ENCODE measurements at regions not wholly inside any gene's neighbourhood (a gene's known extent, or its start where the extent isn't known, plus 50 kb on each side); places are given as distances from the start of the nearest gene placed in this dataset.

GRCh38 chr2:120423167-120423943, 77.4 kb downstream of the INHBB start:
- CTCF ChIA-PET = no interaction called here

GRCh38 chr2:120424274-120424796, 78.4 kb downstream of the INHBB start:
- no peak overlapping the region for H3K4me3 ChIP-seq (ENCODE audit: low read depth, low read length)
- TF ChIP-seq ZNF560 (tag by site-specific recombination; IDR thresholded peaks at IDR 0.05; ENCODE audit: borderline replicate concordance) = no peak
- TF ChIP-seq ZNF114 (tag by site-specific recombination; IDR thresholded peaks at IDR 0.05) = no peak
- TF ChIP-seq TSHZ1 (tag by site-specific recombination; IDR thresholded peaks at IDR 0.05; ENCODE audit: borderline replicate concordance) = no peak
- TF ChIP-seq ZNF221 (tag by site-specific recombination; IDR thresholded peaks at IDR 0.05; ENCODE audit: borderline replicate concordance) = no peak
- TF ChIP-seq ZFP69B (tag by site-specific recombination; IDR thresholded peaks at IDR 0.05) = no peak
- TF ChIP-seq SCRT2 (tag by site-specific recombination; IDR thresholded peaks at IDR 0.05) = no peak
- TF ChIP-seq ZNF391 (tag by site-specific recombination; IDR thresholded peaks at IDR 0.05; ENCODE audit: borderline replicate concordance, low read depth) = no peak
- no peak for TF ChIP-seq ZNF341 (tag by site-specific recombination; IDR thresholded peaks at IDR 0.05; ENCODE audit: low read depth)
- TF ChIP-seq ZNF610 (tag by site-specific recombination; IDR thresholded peaks at IDR 0.05; ENCODE audit: borderline replicate concordance) = no peak
- TF ChIP-seq ZNF416 (tag by site-specific recombination; IDR thresholded peaks at IDR 0.05) = no peak
- TF ChIP-seq ZBTB20 (tag by site-specific recombination; IDR thresholded peaks at IDR 0.05) = no peak
- TF ChIP-seq, protein P1, sequence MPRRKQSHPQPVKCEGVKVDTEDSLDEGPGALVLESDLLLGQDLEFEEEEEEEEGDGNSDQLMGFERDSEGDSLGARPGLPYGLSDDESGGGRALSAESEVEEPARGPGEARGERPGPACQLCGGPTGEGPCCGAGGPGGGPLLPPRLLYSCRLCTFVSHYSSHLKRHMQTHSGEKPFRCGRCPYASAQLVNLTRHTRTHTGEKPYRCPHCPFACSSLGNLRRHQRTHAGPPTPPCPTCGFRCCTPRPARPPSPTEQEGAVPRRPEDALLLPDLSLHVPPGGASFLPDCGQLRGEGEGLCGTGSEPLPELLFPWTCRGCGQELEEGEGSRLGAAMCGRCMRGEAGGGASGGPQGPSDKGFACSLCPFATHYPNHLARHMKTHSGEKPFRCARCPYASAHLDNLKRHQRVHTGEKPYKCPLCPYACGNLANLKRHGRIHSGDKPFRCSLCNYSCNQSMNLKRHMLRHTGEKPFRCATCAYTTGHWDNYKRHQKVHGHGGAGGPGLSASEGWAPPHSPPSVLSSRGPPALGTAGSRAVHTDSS (tag by site-specific recombination; IDR thresholded peaks at IDR 0.05) = no peak
- TF ChIP-seq, protein P2, sequence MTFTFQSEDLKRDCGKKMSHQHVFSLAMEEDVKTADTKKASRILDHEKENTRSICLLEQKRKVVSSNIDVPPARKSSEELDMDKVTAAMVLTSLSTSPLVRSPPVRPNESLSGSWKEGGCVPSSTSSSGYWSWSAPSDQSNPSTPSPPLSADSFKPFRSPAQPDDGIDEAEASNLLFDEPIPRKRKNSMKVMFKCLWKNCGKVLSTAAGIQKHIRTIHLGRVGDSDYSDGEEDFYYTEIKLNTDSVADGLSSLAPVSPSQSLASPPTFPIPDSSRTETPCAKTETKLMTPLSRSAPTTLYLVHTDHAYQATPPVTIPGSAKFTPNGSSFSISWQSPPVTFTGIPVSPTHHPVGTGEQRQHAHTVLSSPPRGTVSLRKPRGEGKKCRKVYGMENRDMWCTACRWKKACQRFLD (tag by site-specific recombination; IDR thresholded peaks at IDR 0.05) = no peak
- ChIA-PET CTCF (no interaction called here), POLR2A (no interaction called here)
- H3K4me1 ChIP-seq (ENCODE audit: control insufficient read depth, insufficient read depth, low read length) = no peaks in the 10 kb centered on the region
- H3K9me3 ChIP-seq (ENCODE audit: control insufficient read depth, insufficient read depth, low read depth, low read length) = no peaks in the 10 kb centered on the region
- H3K27ac ChIP-seq (ENCODE audit: extremely low read depth, low read depth, low read length) = no peak overlapping the region
- no peaks in the 10 kb centered on the region for H3K36me3 ChIP-seq (ENCODE audit: control insufficient read depth in 2 of 2, insufficient read depth in 1 of 2, low read length in 2 of 2)

More at GRCh38 chr2:120423167-120423943, 77.4 kb downstream of the INHBB start:
- H3K36me3 ChIP-seq (ENCODE audit: control insufficient read depth in 2 of 2, insufficient read depth in 1 of 2, low read length in 2 of 2) = no peaks in the 10 kb centered on the region
- H3K4me3 ChIP-seq (ENCODE audit: low read depth, low read length) = no peak overlapping the region
- no peaks in the 10 kb centered on the region for H3K4me1 ChIP-seq (ENCODE audit: control insufficient read depth, insufficient read depth, low read length)
- POLR2A ChIA-PET = interaction anchor here (0.5 kb wide), 1 partner anchor 663 kb away, joined by 4 read pairs; no protein-coding TSS in a partner anchor
- H3K9me3 ChIP-seq (ENCODE audit: control insufficient read depth, insufficient read depth, low read depth, low read length) = no peaks in the 10 kb centered on the region
- no peak for TF ChIP-seq ZNF350 (tag by site-specific recombination; IDR thresholded peaks at IDR 0.05)
- no peak for TF ChIP-seq ZNF76 (tag by site-specific recombination; IDR thresholded peaks at IDR 0.05; ENCODE audit: borderline replicate concordance, low read depth)
- TF ChIP-seq, protein P3, sequence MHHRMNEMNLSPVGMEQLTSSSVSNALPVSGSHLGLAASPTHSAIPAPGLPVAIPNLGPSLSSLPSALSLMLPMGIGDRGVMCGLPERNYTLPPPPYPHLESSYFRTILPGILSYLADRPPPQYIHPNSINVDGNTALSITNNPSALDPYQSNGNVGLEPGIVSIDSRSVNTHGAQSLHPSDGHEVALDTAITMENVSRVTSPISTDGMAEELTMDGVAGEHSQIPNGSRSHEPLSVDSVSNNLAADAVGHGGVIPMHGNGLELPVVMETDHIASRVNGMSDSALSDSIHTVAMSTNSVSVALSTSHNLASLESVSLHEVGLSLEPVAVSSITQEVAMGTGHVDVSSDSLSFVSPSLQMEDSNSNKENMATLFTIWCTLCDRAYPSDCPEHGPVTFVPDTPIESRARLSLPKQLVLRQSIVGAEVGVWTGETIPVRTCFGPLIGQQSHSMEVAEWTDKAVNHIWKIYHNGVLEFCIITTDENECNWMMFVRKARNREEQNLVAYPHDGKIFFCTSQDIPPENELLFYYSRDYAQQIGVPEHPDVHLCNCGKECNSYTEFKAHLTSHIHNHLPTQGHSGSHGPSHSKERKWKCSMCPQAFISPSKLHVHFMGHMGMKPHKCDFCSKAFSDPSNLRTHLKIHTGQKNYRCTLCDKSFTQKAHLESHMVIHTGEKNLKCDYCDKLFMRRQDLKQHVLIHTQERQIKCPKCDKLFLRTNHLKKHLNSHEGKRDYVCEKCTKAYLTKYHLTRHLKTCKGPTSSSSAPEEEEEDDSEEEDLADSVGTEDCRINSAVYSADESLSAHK (tag by site-specific recombination; IDR thresholded peaks at IDR 0.05) = no peak
- TF ChIP-seq, protein P4, sequence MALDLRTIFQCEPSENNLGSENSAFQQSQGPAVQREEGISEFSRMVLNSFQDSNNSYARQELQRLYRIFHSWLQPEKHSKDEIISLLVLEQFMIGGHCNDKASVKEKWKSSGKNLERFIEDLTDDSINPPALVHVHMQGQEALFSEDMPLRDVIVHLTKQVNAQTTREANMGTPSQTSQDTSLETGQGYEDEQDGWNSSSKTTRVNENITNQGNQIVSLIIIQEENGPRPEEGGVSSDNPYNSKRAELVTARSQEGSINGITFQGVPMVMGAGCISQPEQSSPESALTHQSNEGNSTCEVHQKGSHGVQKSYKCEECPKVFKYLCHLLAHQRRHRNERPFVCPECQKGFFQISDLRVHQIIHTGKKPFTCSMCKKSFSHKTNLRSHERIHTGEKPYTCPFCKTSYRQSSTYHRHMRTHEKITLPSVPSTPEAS (tag by site-specific recombination; IDR thresholded peaks at IDR 0.05) = no peak
- no peak for TF ChIP-seq ZNF416 (tag by site-specific recombination; IDR thresholded peaks at IDR 0.05)
- no peak overlapping the region for H3K27ac ChIP-seq (ENCODE audit: extremely low read depth, low read depth, low read length)
